Gastroesophageal sphincter (tissue), 4 donors: ENCODE measurements at regions not wholly inside any gene's neighbourhood (a gene's known extent, or its start where the extent isn't known, plus 50 kb on each side); places are given as distances from the start of the nearest gene placed in this dataset.

Source experiments
- ATAC-seq: fragments of 150-250 bp; one replicate; pipeline ENCODE4 v1.9.1; 2016; ENCODE audit warnings: mild to moderate bottlenecking, moderate library complexity
- H3K27ac ChIP-seq, 4 donors: fragments of 200-600 bp; sonication (generic) in 3 of 4; 1 replicate in 3 of 4; 2 replicates in 1 of 4; pipeline ENCODE4 v1.5.1; 2016 to 2019
- H3K27me3 ChIP-seq: fragments of 200-600 bp; sonication (generic); one replicate; pipeline ENCODE4 v1.5.1; 2019
- H3K36me3 ChIP-seq, 2 donors: fragments of 200-600 bp; sonication (generic); one replicate each; pipeline ENCODE4 v1.5.1; 2019; ENCODE audit warnings: control low read depth in 1 of 2
- H3K4me1 ChIP-seq, 3 donors: fragments of 200-600 bp; sonication (generic); 1 replicate in 2 of 3; 2 replicates in 1 of 3; pipeline ENCODE4 v1.5.1; 2016 to 2019; ENCODE audit warnings: control low read depth in 2 of 3
- H3K4me3 ChIP-seq, 2 donors: fragments of 200-600 bp; sonication (generic); one replicate each; pipeline ENCODE4 v1.5.1; 2019; ENCODE audit warnings: mild to moderate bottlenecking in 1 of 2, moderate library complexity in 1 of 2
- H3K9me3 ChIP-seq, 3 donors: fragments of 200-600 bp; sonication (generic); one replicate each; pipeline ENCODE4 v1.5.1; 2017 to 2019; ENCODE audit warnings: control low read depth in 2 of 3
- EP300 ChIP-seq: sonication (generic); formaldehyde crosslinking; IDR thresholded peaks from one replicate; pipeline ENCODE4 v1.6.1; 2017; ENCODE audit warnings: antibody characterized with exemption, mild to moderate bottlenecking
- POLR2A ChIP-seq, 2 donors: fragments of 450-650 bp; IDR thresholded peaks; one replicate each; pipeline ENCODE4 v1.6.1; 2017; ENCODE audit warnings: antibody characterized with exemption in 2 of 2, mild to moderate bottlenecking in 2 of 2, moderate library complexity in 1 of 2
- POLR2AphosphoS5 ChIP-seq: sonication (generic); formaldehyde crosslinking; IDR thresholded peaks from one replicate; pipeline ENCODE4 v1.6.1; 2017; ENCODE audit warnings: antibody characterized with exemption
- WGBS, 2 donors: methylation state at CpG; one replicate each; pipeline ENCODE4 v1.1.5; 2018; ENCODE audit warnings: low coverage in 1 of 2; 5-methylcytosine and 5-hydroxymethylcytosine counted together
- TF ChIP-seq, protein P1 (sequence below), 4 experiments: fragments of 200-600 bp in 2 of 4; fragments of 450-650 bp in 2 of 4; sonication (generic) in 1 of 4; IDR thresholded peaks; one replicate each; pipeline ENCODE4 v1.5.1; 2017 to 2019; ENCODE audit warnings: antibody characterized with exemption in 4 of 4, mild to moderate bottlenecking in 2 of 4, moderate library complexity in 2 of 4

DNA sequence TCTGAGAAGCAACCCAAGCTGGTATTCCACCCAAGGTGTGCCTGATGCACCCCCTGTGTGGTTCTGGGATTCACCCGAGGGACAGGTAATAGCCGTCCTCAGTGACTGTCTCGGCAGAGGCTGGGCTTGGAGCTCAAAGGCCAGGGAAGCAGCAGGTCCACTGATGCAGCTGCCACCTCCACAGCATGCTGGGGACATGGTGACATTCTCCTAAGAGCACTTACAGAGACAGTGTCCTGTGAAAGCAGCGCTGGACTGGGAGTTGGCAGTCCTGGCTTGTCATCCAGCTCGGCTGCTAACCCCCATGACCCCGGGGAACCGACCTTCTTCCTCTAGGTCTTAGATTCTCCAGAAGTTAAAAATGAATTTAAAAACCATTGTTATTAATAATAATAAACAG, 72.8 kb downstream of the RPUSD4 start:
- TF ChIP-seq POLR2A (IDR thresholded peaks at IDR 0.05) (no peak), POLR2AphosphoS5 (no peak), EP300 (no peak)
- TF ChIP-seq, protein P1, sequence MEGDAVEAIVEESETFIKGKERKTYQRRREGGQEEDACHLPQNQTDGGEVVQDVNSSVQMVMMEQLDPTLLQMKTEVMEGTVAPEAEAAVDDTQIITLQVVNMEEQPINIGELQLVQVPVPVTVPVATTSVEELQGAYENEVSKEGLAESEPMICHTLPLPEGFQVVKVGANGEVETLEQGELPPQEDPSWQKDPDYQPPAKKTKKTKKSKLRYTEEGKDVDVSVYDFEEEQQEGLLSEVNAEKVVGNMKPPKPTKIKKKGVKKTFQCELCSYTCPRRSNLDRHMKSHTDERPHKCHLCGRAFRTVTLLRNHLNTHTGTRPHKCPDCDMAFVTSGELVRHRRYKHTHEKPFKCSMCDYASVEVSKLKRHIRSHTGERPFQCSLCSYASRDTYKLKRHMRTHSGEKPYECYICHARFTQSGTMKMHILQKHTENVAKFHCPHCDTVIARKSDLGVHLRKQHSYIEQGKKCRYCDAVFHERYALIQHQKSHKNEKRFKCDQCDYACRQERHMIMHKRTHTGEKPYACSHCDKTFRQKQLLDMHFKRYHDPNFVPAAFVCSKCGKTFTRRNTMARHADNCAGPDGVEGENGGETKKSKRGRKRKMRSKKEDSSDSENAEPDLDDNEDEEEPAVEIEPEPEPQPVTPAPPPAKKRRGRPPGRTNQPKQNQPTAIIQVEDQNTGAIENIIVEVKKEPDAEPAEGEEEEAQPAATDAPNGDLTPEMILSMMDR (IDR thresholded peaks at IDR 0.05), result no peak
- Histone ChIP-seq H3K4me1 (peaks cover 6 to 81% (median 43%) of the 10 kb centered on the region in 3 donors), H3K4me3 (no peak overlapping the region), H3K36me3 (no peaks in the 10 kb centered on the region), H3K27me3 (no peaks in the 10 kb centered on the region), H3K9me3 (no peaks in the 10 kb centered on the region), H3K27ac (peak overlapping the region in 3 of 4 donors; percentile 67 to 82 (median 79))
- no peak for ATAC-seq
- 21 to 24% methylated on average over 3 to 4 of the region's 7 CpGs for WGBS, 2 donors

DNA sequence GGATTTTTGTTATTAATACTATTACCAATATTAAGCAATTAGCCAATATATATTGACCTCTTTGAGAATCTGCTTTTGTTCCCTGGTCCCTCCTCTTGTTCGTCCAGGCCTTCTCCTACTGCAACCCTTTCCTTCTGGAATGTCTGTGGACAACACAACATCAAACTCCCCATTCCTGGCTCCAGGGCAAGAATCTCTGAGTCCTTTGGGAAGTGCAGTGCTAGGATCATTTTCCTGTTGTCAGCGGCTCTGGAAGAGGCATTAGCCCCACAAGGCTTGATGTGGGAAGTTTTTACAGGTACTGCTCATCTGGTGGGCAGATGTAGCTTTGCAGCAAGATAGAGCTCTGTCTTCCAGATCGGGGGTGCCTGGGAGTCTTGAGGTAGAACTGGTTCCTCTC, 74.3 kb downstream of the RPUSD4 start:
- 27% methylated on average over 2 of the region's 3 CpGs; no CpG with 5 or more reads in 1 of the 2 donors for WGBS, 2 donors
- ATAC-seq, result no peak

GRCh38 chr11:126136507-126136906, 73.8 kb upstream of the CDON start:
- peaks cover 6 to 89% (median 52%) of the 10 kb centered on the region in 3 donors for H3K4me1 ChIP-seq
- WGBS, 2 donors, result 41 to 46% methylated on average over 3 to 6 of the region's 10 CpGs

More for the DNA sequence above, 74.3 kb downstream of the RPUSD4 start:
- Histone ChIP-seq H3K4me1 (peaks cover 6 to 88% (median 49%) of the 10 kb centered on the region in 3 donors), H3K27ac (peak overlapping the region in 3 of 4 donors; percentile 67 to 82 (median 79)), H3K4me3 (no peak overlapping the region), H3K27me3 (no peaks in the 10 kb centered on the region), H3K9me3 (no peaks in the 10 kb centered on the region), H3K36me3 (no peaks in the 10 kb centered on the region)
- no peak for TF ChIP-seq EP300

DNA sequence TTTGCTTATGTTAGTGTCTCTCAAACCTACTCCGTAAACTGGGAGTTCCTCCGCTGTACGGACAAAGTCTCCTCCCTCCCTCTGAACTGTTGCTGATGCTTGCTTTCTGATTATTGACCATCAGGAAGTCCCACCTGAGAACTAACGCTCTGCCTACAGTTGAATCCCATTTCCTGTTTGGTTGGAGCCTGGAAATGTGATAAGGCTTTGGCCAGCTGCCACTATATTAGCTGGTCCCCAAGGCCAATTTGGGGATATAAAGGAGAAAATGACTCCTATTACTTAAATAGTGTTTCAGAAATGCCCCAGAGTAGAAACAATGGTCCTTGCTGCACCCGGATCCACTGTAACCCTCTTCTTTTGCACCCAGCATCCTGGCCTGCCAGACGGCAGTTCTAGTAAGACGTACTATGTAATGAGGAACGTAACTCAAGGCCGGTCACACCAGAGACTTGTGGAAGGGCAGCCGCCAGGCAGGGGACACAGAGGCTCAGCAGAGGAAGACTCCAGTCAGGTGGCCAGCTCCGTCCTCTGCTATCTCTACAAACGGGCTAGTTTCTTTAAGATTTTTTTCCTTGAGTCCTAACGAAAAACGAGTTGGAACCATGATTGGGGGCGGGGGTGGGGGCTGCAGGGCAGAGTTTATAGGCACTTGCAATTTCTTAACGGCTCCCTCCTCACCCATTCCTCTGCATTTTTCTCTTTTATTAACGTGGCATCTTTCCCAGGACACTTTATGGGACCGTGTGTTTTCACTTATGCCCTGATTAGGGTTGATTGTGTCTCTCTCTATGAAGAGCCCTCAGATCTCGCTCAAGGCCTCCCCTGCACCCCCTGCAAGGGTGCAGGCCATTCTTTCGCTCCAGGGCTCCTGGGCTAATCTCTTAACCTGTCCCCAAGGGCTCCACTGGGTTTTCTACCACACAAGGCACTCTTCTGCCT, 72.8 kb upstream of the CDON start:
- H3K4me1 ChIP-seq, result peaks cover 3 to 86% (median 47%) of the 10 kb centered on the region in 3 donors
- H3K4me3 ChIP-seq, result no peak overlapping the region
- H3K36me3 ChIP-seq, result no peaks in the 10 kb centered on the region
- peak overlapping the region in 2 of 4 donors; percentile 67 to 79 for H3K27ac ChIP-seq
- WGBS, 2 donors, result 66% methylated on average over 15 to 19 of the region's 20 CpGs
- H3K9me3 ChIP-seq, result no peaks in the 10 kb centered on the region
- H3K27me3 ChIP-seq, result no peaks in the 10 kb centered on the region
- no peak for ATAC-seq
- TF ChIP-seq POLR2A (IDR thresholded peaks at IDR 0.05) (no peak), EP300 (no peak), POLR2AphosphoS5 (no peak)
- TF ChIP-seq, protein P1 (IDR thresholded peaks at IDR 0.05), result no peak

More at GRCh38 chr11:126136507-126136906, 73.8 kb upstream of the CDON start:
- no peaks in the 10 kb centered on the region for H3K9me3 ChIP-seq
- no peaks in the 10 kb centered on the region for H3K36me3 ChIP-seq
- no peak overlapping the region for H3K4me3 ChIP-seq
- H3K27me3 ChIP-seq, result no peaks in the 10 kb centered on the region
- H3K27ac ChIP-seq, result peak overlapping the region; percentile 31 to 82 (median 73)
- peak; percentile 89 for TF ChIP-seq POLR2AphosphoS5
- no peak for TF ChIP-seq POLR2A (IDR thresholded peaks at IDR 0.05)
- TF ChIP-seq, protein P1 (IDR thresholded peaks at IDR 0.05), result no peak
- no peak for TF ChIP-seq EP300
- peak; percentile 82 for ATAC-seq

GRCh38 chr11:126134461-126135155, 71.9 kb upstream of the CDON start:
- Histone ChIP-seq H3K27ac (no peak overlapping the region), H3K4me3 (no peak overlapping the region), H3K4me1 (peaks cover 3 to 86% (median 46%) of the 10 kb centered on the region in 3 donors), H3K27me3 (no peaks in the 10 kb centered on the region), H3K9me3 (no peaks in the 10 kb centered on the region), H3K36me3 (no peaks in the 10 kb centered on the region)
- 70 to 86% methylated on average over 6 to 8 of the region's 8 CpGs for WGBS, 2 donors
- ATAC-seq, result no peak
- TF ChIP-seq, protein P1 (IDR thresholded peaks at IDR 0.05), result no peak
- no peak for TF ChIP-seq POLR2A (IDR thresholded peaks at IDR 0.05)
